HG03095 (cell line): ENCODE measurements at regions not wholly inside any gene's neighbourhood (a gene's known extent, or its start where the extent isn't known, plus 50 kb on each side); places are given as distances from the start of the nearest gene placed in this dataset.
A peak's percentile ranks its signal among the peaks of the same experiment; 100 is the strongest.
"Not testable (repeated sequence)": the region's sequence is repeated elsewhere in the genome, so short reads cannot be mapped to it uniquely, and the experiment has no call there.

Source experiments
- ATAC-seq: cut with Tn5 transposase; IDR thresholded peaks from one replicate; pipeline ENCODE4 v1.9.1; 2021; ENCODE audit warnings: moderate library complexity; ENCODE audit not compliant: unreplicated experiment

DNA sequence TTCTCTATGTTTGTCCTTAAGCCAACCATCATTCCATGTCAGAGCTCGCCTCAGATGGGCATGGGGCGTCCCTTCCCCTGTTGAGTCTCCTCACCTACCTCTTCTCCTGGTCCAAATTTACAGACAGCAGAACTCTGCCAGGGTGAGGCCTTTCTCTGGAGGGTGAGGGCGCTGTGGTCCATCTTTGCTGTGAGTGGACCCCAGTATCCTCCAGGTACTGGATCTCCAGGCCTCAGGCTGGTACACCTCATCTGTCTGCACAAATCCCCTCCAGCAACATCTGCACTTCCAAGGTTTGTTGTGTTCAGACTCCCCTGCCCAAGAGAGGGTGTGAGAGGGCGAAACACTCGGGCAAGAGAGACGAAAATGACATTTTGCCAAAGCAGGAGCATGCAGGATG, 63.9 kb upstream of the EDAR start:
- no peak for ATAC-seq

DNA sequence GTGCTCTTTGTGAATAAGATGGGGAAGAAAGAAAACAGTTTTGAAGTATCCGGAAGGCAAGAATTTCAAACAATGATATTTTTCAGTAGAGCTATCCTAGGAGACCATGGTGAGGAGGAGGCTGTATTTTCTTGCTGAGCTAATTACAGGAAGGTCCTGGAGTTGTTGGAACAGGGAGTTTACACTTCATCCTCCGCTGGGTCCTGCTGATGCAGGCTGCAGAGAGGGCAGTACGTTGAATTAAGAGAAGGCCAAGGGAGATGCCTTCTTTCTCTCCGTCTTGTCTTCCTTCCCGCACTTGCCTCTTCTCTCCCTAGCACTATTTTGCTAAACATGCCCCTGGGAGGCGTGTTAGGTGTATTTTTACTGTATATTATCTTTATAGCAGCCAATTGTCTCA, 60.0 kb upstream of the EDAR start:
- ATAC-seq = no peak

- no peak for ATAC-seq
Measured at GRCh38 chr2:109048163-109048562, 59.1 kb upstream of the EDAR start.

GRCh38 chr2:109047569-109047968, 58.5 kb upstream of the EDAR start:
- not testable (repeated sequence) for ATAC-seq

GRCh38 chr2:109046925-109047508, 58.0 kb upstream of the EDAR start:
- peak; percentile 93 for ATAC-seq

DNA sequence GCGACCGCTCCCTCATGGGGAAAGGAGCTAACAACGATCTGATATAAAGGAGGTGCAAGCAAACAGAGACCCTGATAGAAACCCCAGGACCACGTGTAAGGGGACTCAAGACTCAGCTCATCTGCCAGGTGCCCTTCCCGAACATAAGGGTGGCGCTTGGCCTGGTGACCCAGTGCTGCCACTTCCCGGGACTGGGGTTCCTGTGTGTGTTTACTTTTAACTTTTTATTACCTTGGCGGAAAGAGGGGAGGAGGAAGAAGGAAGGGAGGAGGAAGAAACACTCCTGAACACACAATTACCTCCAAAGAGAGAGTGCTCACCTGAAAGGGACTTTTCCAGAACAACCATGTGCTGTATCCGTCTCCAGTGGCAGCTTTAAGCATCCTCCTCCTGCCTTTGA, 56.5 kb upstream of the EDAR start:
- ATAC-seq = no peak

GRCh38 chr2:109038992-109039391, 50.0 kb upstream of the EDAR start:
- no peak for ATAC-seq
